ENCODE measurements at regions not wholly inside any gene's neighbourhood (a gene's known extent, or its start where the extent isn't known, plus 50 kb on each side); places are given as distances from the start of the nearest gene placed in this dataset.

GRCh38 chr7:155224116-155224811 lies 73.4 kb upstream of the INSIG1 start:
- ATAC-seq = no peak
- intact Hi-C loops (cut with DNase I) = no loop called here

GRCh38 chr7:155225095-155225494 lies 72.6 kb upstream of the INSIG1 start:
- ATAC-seq (no peak), DNase-seq (ENCODE audit: missing footprints) (no peak)
- intact Hi-C loops (cut with DNase I) = no loop called here

More at GRCh38 chr7:155224116-155224811, 73.4 kb upstream of the INSIG1 start:
- no peak for DNase-seq (ENCODE audit: missing footprints)

- DNase-seq (ENCODE audit: missing footprints) (peak; percentile 40), ATAC-seq (no peak)
- intact Hi-C loops (cut with DNase I) = no loop called here
Measured at GRCh38 chr7:155225516-155225915, 72.2 kb upstream of the INSIG1 start.

GRCh38 chr7:155226261-155227003 lies 71.2 kb upstream of the INSIG1 start:
- intact Hi-C loops (cut with DNase I) = no loop called here
- DNase-seq (ENCODE audit: missing footprints) (no peak), ATAC-seq (no peak)

- no peak for ATAC-seq
- DNase-seq (ENCODE audit: missing footprints) = no peak
- intact Hi-C loops (cut with DNase I) = no loop called here
Measured at GRCh38 chr7:155227004-155227787, 70.5 kb upstream of the INSIG1 start.

GRCh38 chr7:155227788-155228458 lies 69.8 kb upstream of the INSIG1 start:
- DNase-seq (ENCODE audit: missing footprints) (no peak), ATAC-seq (peak; percentile 27)
- intact Hi-C loops (cut with DNase I) = no loop called here

GRCh38 chr7:155228459-155228845 lies 69.2 kb upstream of the INSIG1 start:
- ATAC-seq = no peak
- DNase-seq (ENCODE audit: missing footprints) = no peak
- intact Hi-C loops (cut with DNase I) = no loop called here

- DNase-seq (ENCODE audit: missing footprints) = no peak
- intact Hi-C loops (cut with DNase I) = no loop called here
- ATAC-seq = no peak
Measured at GRCh38 chr7:155228894-155229293, 68.8 kb upstream of the INSIG1 start.

- ATAC-seq = no peak
Measured at GRCh38 chr7:155229548-155230168, 68.0 kb upstream of the INSIG1 start.

GRCh38 chr7:155230169-155230593 lies 67.5 kb upstream of the INSIG1 start:
- intact Hi-C loops (cut with DNase I) = no loop called here
- DNase-seq (ENCODE audit: missing footprints) = no peak

More at GRCh38 chr7:155229548-155230168, 68.0 kb upstream of the INSIG1 start:
- DNase-seq (ENCODE audit: missing footprints) = no peak
- intact Hi-C loops (cut with DNase I) = no loop called here

GRCh38 chr7:155231241-155231800 lies 66.4 kb upstream of the INSIG1 start:
- DNase-seq (ENCODE audit: missing footprints) (no peak), ATAC-seq (no peak)
- intact Hi-C loops (cut with DNase I) = no loop called here

More at GRCh38 chr7:155230169-155230593, 67.5 kb upstream of the INSIG1 start:
- ATAC-seq = peak; percentile 52

- intact Hi-C loops (cut with DNase I) = no loop called here
- DNase-seq (ENCODE audit: missing footprints) (no peak), ATAC-seq (no peak)
Measured at GRCh38 chr7:155231941-155232340, 65.7 kb upstream of the INSIG1 start.

GRCh38 chr7:155232911-155233310 lies 64.8 kb upstream of the INSIG1 start:
- intact Hi-C loops (cut with DNase I) = no loop called here
- no peak for DNase-seq (ENCODE audit: missing footprints)
- no peak for ATAC-seq

- intact Hi-C loops (cut with DNase I) = no loop called here
- ATAC-seq (no peak), DNase-seq (ENCODE audit: missing footprints) (no peak)
Measured at GRCh38 chr7:155233311-155234157, 64.1 kb upstream of the INSIG1 start.

GRCh38 chr7:155234158-155234492 lies 63.6 kb upstream of the INSIG1 start:
- intact Hi-C loops (cut with DNase I) = no loop called here
- no peak for ATAC-seq
- no peak for DNase-seq (ENCODE audit: missing footprints)

GRCh38 chr7:155234950-155235789 lies 62.5 kb upstream of the INSIG1 start:
- no peak for DNase-seq (ENCODE audit: missing footprints)
- no peak for ATAC-seq
- intact Hi-C loops (cut with DNase I) = no loop called here

GRCh38 chr7:155236386-155236785 lies 61.3 kb upstream of the INSIG1 start:
- intact Hi-C loops (cut with DNase I) = no loop called here
- ATAC-seq = no peak
- DNase-seq (ENCODE audit: missing footprints) = no peak

Data from Right ventricle myocardium inferior (tissue), 1 donor.